ENCODE measurements at regions not wholly inside any gene's neighbourhood (a gene's known extent, or its start where the extent isn't known, plus 50 kb on each side); places are given as distances from the start of the nearest gene placed in this dataset.

- no peak for ATAC-seq (ENCODE audit: low FRiP score)
- DNase-seq (ENCODE audit: low spot score) = no peak
Measured at GRCh38 chr5:3424946-3425345, 170.7 kb upstream of the IRX1 start.

GRCh38 chr5:3417376-3417943 is 178.2 kb upstream of the IRX1 start:
- ATAC-seq (ENCODE audit: low FRiP score) = no peak
- TF ChIP-seq, protein P1, sequence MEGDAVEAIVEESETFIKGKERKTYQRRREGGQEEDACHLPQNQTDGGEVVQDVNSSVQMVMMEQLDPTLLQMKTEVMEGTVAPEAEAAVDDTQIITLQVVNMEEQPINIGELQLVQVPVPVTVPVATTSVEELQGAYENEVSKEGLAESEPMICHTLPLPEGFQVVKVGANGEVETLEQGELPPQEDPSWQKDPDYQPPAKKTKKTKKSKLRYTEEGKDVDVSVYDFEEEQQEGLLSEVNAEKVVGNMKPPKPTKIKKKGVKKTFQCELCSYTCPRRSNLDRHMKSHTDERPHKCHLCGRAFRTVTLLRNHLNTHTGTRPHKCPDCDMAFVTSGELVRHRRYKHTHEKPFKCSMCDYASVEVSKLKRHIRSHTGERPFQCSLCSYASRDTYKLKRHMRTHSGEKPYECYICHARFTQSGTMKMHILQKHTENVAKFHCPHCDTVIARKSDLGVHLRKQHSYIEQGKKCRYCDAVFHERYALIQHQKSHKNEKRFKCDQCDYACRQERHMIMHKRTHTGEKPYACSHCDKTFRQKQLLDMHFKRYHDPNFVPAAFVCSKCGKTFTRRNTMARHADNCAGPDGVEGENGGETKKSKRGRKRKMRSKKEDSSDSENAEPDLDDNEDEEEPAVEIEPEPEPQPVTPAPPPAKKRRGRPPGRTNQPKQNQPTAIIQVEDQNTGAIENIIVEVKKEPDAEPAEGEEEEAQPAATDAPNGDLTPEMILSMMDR (IDR thresholded peaks at IDR 0.05) = no peak
- no peak for DNase-seq (ENCODE audit: low spot score)

More at GRCh38 chr5:3424946-3425345, 170.7 kb upstream of the IRX1 start:
- TF ChIP-seq, protein P1 (IDR thresholded peaks at IDR 0.05) = no peak

DNA sequence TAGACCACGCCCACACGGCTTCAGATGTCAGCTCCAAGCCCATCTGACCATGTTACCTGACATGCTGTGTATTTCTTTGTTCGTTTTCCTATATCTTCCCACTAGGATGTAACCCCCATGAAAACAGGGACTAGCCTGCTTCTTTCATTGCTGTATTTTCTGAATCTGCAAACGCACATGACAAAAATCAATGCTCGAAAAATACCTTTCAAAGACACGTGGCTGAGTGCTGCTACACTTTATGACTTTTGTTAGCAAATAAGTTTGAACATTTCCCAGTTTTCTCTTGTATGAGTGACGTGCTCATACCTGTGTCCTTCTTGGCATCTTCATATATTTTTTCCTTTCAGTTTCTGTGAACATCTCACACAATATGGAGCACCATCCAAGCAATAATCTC is 181.3 kb upstream of the IRX1 start:
- ATAC-seq (ENCODE audit: low FRiP score) = no peak
- no peak for DNase-seq (ENCODE audit: low spot score)
- TF ChIP-seq, protein P1 (IDR thresholded peaks at IDR 0.05) = no peak

DNA sequence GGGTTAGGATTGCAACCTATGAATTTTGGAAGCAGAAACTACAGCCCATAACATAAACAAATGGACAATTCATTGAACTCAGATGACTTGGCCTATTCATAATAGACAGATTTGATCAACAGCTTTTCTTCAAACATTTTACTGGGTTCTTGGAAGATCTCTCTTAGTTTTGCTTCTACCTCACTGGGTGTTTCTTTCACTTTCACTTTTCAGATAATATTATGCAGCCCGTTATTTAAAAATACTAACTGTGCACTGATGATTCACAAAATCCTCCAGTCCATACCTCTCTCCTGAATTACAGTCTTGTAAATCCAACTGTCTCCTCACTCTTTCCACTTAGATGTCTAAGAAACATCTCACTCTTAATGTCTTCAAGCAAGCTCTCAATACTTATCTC is 183.5 kb upstream of the IRX1 start:
- no peak for ATAC-seq (ENCODE audit: low FRiP score)
- DNase-seq (ENCODE audit: low spot score) = no peak
- TF ChIP-seq, protein P1 (IDR thresholded peaks at IDR 0.05) = no peak

- DNase-seq (ENCODE audit: low spot score) = no peak
- TF ChIP-seq, protein P1 (IDR thresholded peaks at IDR 0.05) = no peak
- no peak for ATAC-seq (ENCODE audit: low FRiP score)
Measured at GRCh38 chr5:3411363-3411762, 184.3 kb upstream of the IRX1 start.

DNA sequence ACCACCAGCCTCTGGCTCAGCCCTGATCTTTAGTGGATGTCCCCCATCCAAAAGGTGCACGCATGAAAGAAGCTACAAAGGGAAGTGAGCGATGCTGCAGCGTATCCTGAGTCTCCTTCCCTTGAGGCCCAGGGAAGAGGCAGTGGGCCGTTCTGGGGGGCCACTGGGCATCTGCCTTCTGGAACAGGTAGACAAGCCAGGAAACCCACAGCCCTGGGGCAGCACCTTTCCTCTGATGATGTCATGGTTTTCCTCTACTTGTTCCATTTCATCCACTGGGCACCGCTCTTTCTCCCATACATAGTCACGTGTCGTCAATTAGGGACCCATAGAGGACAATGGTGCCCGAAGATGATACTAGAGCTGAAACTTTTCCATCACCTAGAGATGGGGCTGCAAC is 194.0 kb upstream of the IRX1 start:
- ATAC-seq (ENCODE audit: low FRiP score) (no peak), DNase-seq (ENCODE audit: low spot score) (no peak)
- TF ChIP-seq, protein P1 (IDR thresholded peaks at IDR 0.05) = no peak

- ATAC-seq (ENCODE audit: low FRiP score) (no peak), DNase-seq (ENCODE audit: low spot score) (no peak)
- TF ChIP-seq, protein P1 (IDR thresholded peaks at IDR 0.05) = no peak
Measured at GRCh38 chr5:3400659-3401058, 195.0 kb upstream of the IRX1 start.
